Endothelial cell of umbilical vein (primary cell): ENCODE measurements at regions not wholly inside any gene's neighbourhood (a gene's known extent, or its start where the extent isn't known, plus 50 kb on each side); places are given as distances from the start of the nearest gene placed in this dataset.
A peak's percentile ranks its signal among the peaks of the same experiment; 100 is the strongest.

Source experiments
- BruUV-seq: library from RNA; stranded (reverse); fragments of 400-500 nt; replicated peaks from 2 replicates; lab custom pipeline; 2021; lab: Mats Ljungman, UMichigan
- CTCF ChIA-PET: fragments of 300-600, 350-600 bp; sonication (Branson Sonifier 250); formaldehyde crosslinking; loops from one replicate; lab custom pipeline; 2021; ENCODE audit warnings: antibody characterized with exemption, inconsistent platforms; lab: Charles Lee
- POLR2A ChIA-PET: fragments of 300-600, 350-600 bp; sonication (Branson Sonifier 250); formaldehyde crosslinking; loops from one replicate; lab custom pipeline; 2021; ENCODE audit warnings: antibody characterized with exemption, inconsistent platforms; lab: Charles Lee
- DNase-seq: peaks from one replicate; pipeline ENCODE4 v3.0.0-alpha.2; 2011; ENCODE audit warnings: low read depth, low spot score
- FAIRE-seq: peaks from 2 replicates; lab custom pipeline; 2011; peaks lifted over from hg19 to GRCh38; lab: Jason Lieb, UNC
- H2AFZ ChIP-seq: 2 replicates; pipeline ENCODE4 v1.6.0; 2012; ENCODE audit warnings: low read depth, low read length, control low read depth, inconsistent platforms
- H3K27ac ChIP-seq: 2 replicates; pipeline ENCODE4 v1.5.1; 2011; ENCODE audit warnings: low read depth, mild to moderate bottlenecking, control low read depth, low read length, moderate library complexity; ENCODE audit not compliant: insufficient read depth
- H3K27me3 ChIP-seq, 2 experiments: 2 replicates each; pipeline versions ENCODE4 v1.6.0 to v1.6.1; 2011; ENCODE audit warnings: low read length in 2 of 2, mixed read lengths in 1 of 2; ENCODE audit not compliant: control insufficient read depth in 2 of 2, insufficient read depth in 2 of 2
- H3K36me3 ChIP-seq, 2 experiments: 2 replicates in 1 of 2; 3 replicates in 1 of 2; pipeline ENCODE4 v1.5.1; 2011; ENCODE audit warnings: low read length in 2 of 2, mild to moderate bottlenecking in 1 of 2, moderate library complexity in 1 of 2; ENCODE audit not compliant: control insufficient read depth in 2 of 2, insufficient read depth in 2 of 2; ENCODE audit errors: extremely low read depth in 1 of 2
- H3K4me1 ChIP-seq: 3 replicates; pipeline ENCODE4 v1.5.1; 2011; ENCODE audit warnings: mild to moderate bottlenecking, low read length; ENCODE audit not compliant: control insufficient read depth, insufficient read depth; ENCODE audit errors: extremely low read depth
- H3K4me2 ChIP-seq: 2 replicates; pipeline ENCODE4 v1.6.1; 2011; ENCODE audit warnings: low read length, control low read depth, mixed read lengths; ENCODE audit not compliant: insufficient read depth
- H3K4me3 ChIP-seq, 3 experiments: fragments of 200-600 bp in 1 of 3; sonication (generic), shearing (Covaris generic) in 1 of 3; replicated peaks in 1 of 3; 2 replicates each; pipeline ENCODE4 v1.5.1; 2011 to 2016; ENCODE audit warnings: control low read depth in 3 of 3, low read length in 3 of 3, mild to moderate bottlenecking in 2 of 3, inconsistent platforms in 1 of 3, low read depth in 1 of 3, moderate library complexity in 1 of 3; ENCODE audit not compliant: insufficient read depth in 1 of 3
- H3K79me2 ChIP-seq: 2 replicates; pipeline ENCODE4 v1.6.0; 2012; ENCODE audit warnings: low read length, inconsistent platforms; ENCODE audit not compliant: control insufficient read depth, insufficient read depth
- H3K9ac ChIP-seq: replicated peaks from 2 replicates; pipeline ENCODE3; 2011; ENCODE audit warnings: low read length, control low read depth; ENCODE audit not compliant: insufficient read depth; ENCODE audit errors: extremely low read depth
- H3K9me1 ChIP-seq: replicated peaks from 3 replicates; pipeline ENCODE4 v1.6.0; 2011; ENCODE audit warnings: mild to moderate bottlenecking, low read length; ENCODE audit not compliant: control insufficient read depth, insufficient read depth; ENCODE audit errors: extremely low read depth
- H3K9me3 ChIP-seq: replicated peaks from 2 replicates; pipeline ENCODE4 v1.5.1; 2012; ENCODE audit warnings: low read length, inconsistent platforms; ENCODE audit not compliant: control insufficient read depth, insufficient read depth
- H4K20me1 ChIP-seq: replicated peaks from 2 replicates; pipeline ENCODE3; 2011; ENCODE audit warnings: mild to moderate bottlenecking, low read length; ENCODE audit not compliant: control insufficient read depth, insufficient read depth; ENCODE audit errors: extremely low read depth
- CTCF ChIP-seq, 2 donors: IDR thresholded peaks; 1 replicate in 1 of 2; 2 replicates in 1 of 2; pipeline ENCODE4 v1.5.1; 2011; ENCODE audit warnings: low read length in 2 of 2, mild to moderate bottlenecking in 2 of 2, moderate library complexity in 2 of 2, control low read depth in 1 of 2, inconsistent platforms in 1 of 2, low read depth in 1 of 2; ENCODE audit not compliant: insufficient read depth in 1 of 2; ENCODE audit errors: extremely low read depth in 1 of 2
- EZH2 ChIP-seq: IDR thresholded peaks from 2 replicates; pipeline ENCODE4 v1.6.1; 2012; ENCODE audit warnings: borderline replicate concordance, low read depth, mild to moderate bottlenecking, moderate library complexity, low read length, inconsistent platforms; ENCODE audit not compliant: severe bottlenecking
- FOS ChIP-seq: IDR thresholded peaks from 2 replicates; pipeline ENCODE4 v1.6.1; 2011; ENCODE audit warnings: mild to moderate bottlenecking, low read length, moderate library complexity, borderline replicate concordance; ENCODE audit not compliant: insufficient read depth
- GATA2 ChIP-seq: IDR thresholded peaks from 2 replicates; pipeline ENCODE4 v1.7.0; 2011; ENCODE audit warnings: low read depth, mild to moderate bottlenecking, moderate library complexity, mixed read lengths, low read length; ENCODE audit not compliant: insufficient read length, insufficient read depth
- JUN ChIP-seq: IDR thresholded peaks from 2 replicates; pipeline ENCODE4 v1.6.1; 2011; ENCODE audit warnings: borderline replicate concordance, low read depth; ENCODE audit not compliant: insufficient read length, insufficient read depth
- MAX ChIP-seq: IDR thresholded peaks from 2 replicates; pipeline ENCODE4 v1.6.1; 2011; ENCODE audit not compliant: insufficient read depth, insufficient read length
- MYC ChIP-seq: IDR thresholded peaks from one replicate; pipeline ENCODE4 v1.6.1; 2011; ENCODE audit warnings: mild to moderate bottlenecking, low read depth, low read length
- POLR2A ChIP-seq: IDR thresholded peaks from 2 replicates; pipeline ENCODE4 v1.6.1; 2012; ENCODE audit warnings: low read depth, mild to moderate bottlenecking, control low read depth, low read length
- POLR2AphosphoS5 ChIP-seq: IDR thresholded peaks from 2 replicates; pipeline ENCODE4 v1.6.1; 2012; ENCODE audit warnings: low read depth, mild to moderate bottlenecking, control low read depth, low read length, moderate library complexity; ENCODE audit not compliant: insufficient read depth
- dilution Hi-C: fragments of 300-500 bp; cut with MboI; formaldehyde crosslinking; loops from one replicate; pipeline ENCODE4 v1.15.0; 2019; ENCODE audit warnings: low sequenced_read_pairs; ENCODE audit not compliant: extremely low pct_ligation_motif_present
- intact Hi-C: fragments of 100-400 bp; cut with micrococcal nuclease; formaldehyde crosslinking; loops from one replicate; pipeline ENCODE4 v1.10.0; 2022

DNA sequence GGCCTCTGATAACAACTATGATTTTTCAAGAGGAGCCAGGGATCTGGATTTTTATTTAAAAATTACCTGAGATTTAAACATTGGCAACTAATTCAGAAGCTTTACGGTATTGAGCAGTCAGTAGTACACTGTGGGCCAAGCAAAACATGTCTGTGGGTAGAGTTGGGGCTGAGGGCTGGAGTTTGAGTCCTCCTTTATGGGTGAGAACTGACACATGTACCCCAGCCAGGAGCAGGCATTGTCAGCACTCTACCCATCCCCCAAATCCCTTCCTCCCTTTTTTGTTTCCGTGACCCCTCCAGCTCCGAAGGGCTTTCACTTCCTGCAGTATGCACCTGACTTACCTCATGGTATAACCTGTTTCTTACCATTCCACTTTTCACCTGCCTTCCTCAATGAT, 131.4 kb downstream of the SNX5 start:
- dilution Hi-C loops, result no loop called here
- ChIA-PET CTCF (no interaction called here), POLR2A (no interaction called here)
- no peaks in the 10 kb centered on the region for H3K9me3 ChIP-seq
- no peak overlapping the region for H3K4me2 ChIP-seq
- TF ChIP-seq POLR2A, result no peak
- TF ChIP-seq GATA2, result no peak
- TF ChIP-seq CTCF (IDR thresholded peaks at IDR 0.05; ENCODE audit: extremely low read depth in 1 of 2, insufficient read depth in 1 of 2, low read depth in 1 of 2, low read length in 2 of 2), result no peak
- no peak for TF ChIP-seq EZH2
- no peak for TF ChIP-seq JUN
- no peak for TF ChIP-seq FOS
- H3K9ac ChIP-seq, result no peak overlapping the region
- FAIRE-seq (no peak), DNase-seq (no peak)
- H3K79me2 ChIP-seq, result no peaks in the 10 kb centered on the region
- peaks cover 5% of the 10 kb centered on the region for H3K4me1 ChIP-seq
- no peak overlapping the region for H3K4me3 ChIP-seq
- H3K27ac ChIP-seq, result no peak overlapping the region
- no peaks in the 10 kb centered on the region for H3K9me1 ChIP-seq
- intact Hi-C loops, result no loop called here
- no peaks in the 10 kb centered on the region for H3K27me3 ChIP-seq
- no peaks in the 10 kb centered on the region for H4K20me1 ChIP-seq
- H3K36me3 ChIP-seq, result no peaks in the 10 kb centered on the region
- BruUV-seq, result no TSS peak
- no peak overlapping the region for H2AFZ ChIP-seq

DNA sequence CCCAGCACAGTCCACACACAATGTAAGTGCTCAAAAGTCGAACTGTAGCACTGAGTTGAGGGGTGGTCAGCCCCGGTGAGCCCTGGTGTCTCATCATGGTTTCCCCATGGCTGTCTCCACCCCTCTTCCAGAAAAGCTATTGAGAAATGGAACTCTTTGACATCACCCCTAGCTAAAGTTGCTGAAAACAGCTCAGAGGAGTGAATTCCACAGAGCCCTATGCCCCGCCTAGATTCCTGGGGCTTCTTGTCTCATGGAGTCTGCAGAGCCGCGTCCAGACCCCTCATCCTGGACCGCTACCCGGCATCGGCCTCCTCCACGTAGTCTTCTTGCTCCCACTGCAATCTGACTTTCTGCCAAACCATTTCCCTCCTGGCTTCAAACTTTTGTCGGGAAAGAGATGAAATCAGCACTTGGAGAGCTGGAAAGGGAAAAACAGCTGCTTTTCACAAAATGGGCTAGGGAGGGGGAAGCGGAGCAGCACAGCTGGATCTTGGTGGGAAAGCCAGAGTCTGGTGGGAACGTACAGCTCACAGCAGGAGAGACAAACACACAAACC, 132.2 kb downstream of the SNX5 start:
- no peaks in the 10 kb centered on the region for H3K9me3 ChIP-seq
- no peak overlapping the region for H3K4me2 ChIP-seq
- H3K9me1 ChIP-seq, result no peaks in the 10 kb centered on the region
- H3K9ac ChIP-seq, result no peak overlapping the region
- no peaks in the 10 kb centered on the region for H3K36me3 ChIP-seq
- no peaks in the 10 kb centered on the region for H4K20me1 ChIP-seq
- peak; percentile 29 for DNase-seq
- BruUV-seq, result no TSS peak
- no peak overlapping the region for H2AFZ ChIP-seq
- H3K79me2 ChIP-seq, result no peaks in the 10 kb centered on the region
- CTCF ChIA-PET, result no interaction called here
- no peak overlapping the region for H3K27ac ChIP-seq
- no peaks in the 10 kb centered on the region for H3K27me3 ChIP-seq
- FAIRE-seq, result no peak
- H3K4me1 ChIP-seq, result peaks cover 5% of the 10 kb centered on the region
- no peak for TF ChIP-seq MYC
- no peak for TF ChIP-seq JUN
- TF ChIP-seq CTCF (IDR thresholded peaks at IDR 0.05; ENCODE audit: extremely low read depth in 1 of 2, insufficient read depth in 1 of 2, low read depth in 1 of 2, low read length in 2 of 2), result no peak
- no peak for TF ChIP-seq EZH2
- no peak for TF ChIP-seq POLR2AphosphoS5
- no peak for TF ChIP-seq GATA2
- TF ChIP-seq MAX, result no peak
- no peak for TF ChIP-seq FOS
- TF ChIP-seq POLR2A, result no peak
- POLR2A ChIA-PET, result interaction anchor here (0.6 kb wide), 2 partner anchors 58 to 185 kb away, joined by 4 to 6 read pairs; no protein-coding TSS in a partner anchor
- no peak overlapping the region for H3K4me3 ChIP-seq
- dilution Hi-C loops (no loop called here), intact Hi-C loops (no loop called here)
